ENCODE measurements at regions not wholly inside any gene's neighbourhood (a gene's known extent, or its start where the extent isn't known, plus 50 kb on each side); places are given as distances from the start of the nearest gene placed in this dataset.
"Not testable (repeated sequence)": the region's sequence is repeated elsewhere in the genome, so short reads cannot be mapped to it uniquely, and the experiment has no call there.

DNA sequence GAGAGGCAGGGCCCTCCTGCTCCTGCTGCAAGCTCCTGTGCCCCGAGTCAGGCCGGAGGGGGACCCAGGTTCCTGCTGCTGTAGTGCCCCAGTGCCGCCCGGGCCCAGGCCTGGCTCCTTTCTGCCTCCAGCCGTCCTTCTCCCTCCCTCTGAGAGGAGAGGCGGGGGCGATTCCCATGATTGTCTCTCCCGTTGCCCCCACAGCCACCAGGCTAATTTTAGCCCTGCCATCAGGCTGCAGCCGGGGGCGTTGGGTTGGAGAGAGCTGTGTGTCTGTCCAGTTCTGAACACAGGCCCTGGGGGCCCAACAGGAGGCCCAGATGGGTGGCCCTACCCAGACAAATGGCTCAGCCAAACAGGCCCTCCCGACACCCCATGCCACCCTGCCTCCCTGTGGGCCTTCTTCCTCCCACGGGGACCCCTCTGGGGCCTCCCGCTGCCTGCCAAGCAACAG is 214.8 kb downstream of the TBC1D2B start:
- DNase-seq (ENCODE audit: low read depth in 2 of 2), result no peak

DNA sequence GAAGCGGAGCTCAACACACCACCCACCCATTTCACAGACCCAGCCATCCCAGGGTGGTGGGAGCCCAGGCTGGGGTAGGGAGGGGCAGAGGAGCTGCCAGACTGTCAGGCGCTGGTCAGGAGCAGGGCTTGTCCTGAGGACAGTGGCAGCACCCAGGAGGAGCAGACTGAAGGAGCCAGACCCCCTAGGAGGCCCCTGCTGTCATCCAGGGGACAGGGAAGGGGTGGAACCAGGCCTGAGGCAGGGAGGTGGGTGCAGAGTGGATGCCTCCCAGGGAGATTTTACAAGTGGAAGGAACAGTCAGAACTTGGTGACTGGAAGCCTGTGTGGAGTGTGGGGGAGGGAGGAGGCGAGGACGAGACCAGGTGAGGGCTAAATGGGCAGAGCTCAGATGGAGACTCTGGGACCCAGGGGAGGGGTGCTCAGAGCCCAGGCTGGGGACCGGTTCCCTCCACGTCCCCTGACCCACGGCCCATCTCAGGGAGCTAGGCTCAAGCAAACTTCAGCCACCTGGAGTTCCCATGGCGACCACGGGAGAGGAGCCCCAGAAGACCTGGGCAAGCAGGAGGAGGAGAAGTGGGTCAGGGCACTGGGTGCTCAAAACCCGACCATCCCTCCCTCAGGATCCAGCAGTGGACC is 215.4 kb downstream of the TBC1D2B start:
- not testable (repeated sequence) for DNase-seq (ENCODE audit: low read depth in 2 of 2)

DNA sequence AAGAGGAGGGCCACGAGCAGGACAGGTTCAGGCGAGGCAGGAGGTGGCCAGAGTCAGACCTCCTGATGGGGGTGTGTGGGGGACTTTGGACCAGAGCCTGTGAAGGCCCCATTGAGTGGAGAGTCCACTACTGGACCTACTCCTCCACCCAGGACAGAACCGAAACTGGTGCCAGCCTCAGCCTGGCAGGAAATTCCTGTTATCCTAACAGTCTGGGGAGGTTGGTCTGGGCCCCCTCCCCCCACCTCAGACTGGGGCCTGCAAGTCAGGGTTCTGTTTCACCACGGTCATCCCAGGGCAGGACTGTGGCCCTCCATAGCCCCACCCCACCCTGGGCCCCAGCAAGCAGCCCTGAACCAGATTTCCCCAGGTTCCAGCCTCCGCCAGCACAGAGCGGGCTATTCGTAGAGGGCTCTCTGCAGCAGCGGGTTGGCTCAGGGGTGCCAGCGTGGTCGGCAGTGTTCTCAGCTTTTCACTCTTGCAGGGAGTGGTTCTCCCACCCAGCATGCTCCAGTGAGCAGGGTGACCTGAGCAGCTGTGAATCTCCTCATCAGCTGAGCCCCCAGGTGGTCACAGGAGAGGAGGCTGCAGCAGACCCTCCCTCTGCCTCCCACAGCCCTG is 217.3 kb downstream of the TBC1D2B start:
- no peak for DNase-seq (ENCODE audit: low read depth in 2 of 2)

DNA sequence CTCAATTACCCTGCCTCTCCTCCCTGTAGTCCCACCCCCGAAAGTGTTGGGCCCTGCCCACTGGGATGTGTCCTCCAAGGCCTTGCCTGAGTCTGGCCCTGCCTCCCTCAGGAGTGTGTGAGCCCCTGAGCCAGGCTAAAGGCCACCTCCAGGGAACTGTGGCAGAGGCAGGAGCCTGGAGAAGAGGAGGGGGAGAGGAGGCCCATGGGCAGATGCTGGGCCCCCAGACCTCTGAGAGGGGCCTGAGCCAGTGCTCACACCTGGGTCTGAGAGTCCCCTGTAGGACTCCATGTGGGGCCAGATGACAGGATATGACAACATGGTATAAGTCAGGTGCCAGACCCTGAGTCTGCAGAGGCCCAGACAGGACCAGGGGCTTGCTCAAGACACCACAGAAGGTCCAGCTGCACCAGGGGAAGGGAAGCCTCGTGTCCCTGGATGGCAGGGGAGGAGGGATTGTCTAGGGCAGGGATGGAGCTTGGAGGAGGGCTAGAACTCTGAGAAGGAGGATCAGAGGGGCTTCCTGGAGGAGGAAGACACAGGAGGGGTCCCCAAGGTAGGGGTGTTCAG is 217.9 kb downstream of the TBC1D2B start:
- no peak for DNase-seq (ENCODE audit: low read depth in 2 of 2)

DNA sequence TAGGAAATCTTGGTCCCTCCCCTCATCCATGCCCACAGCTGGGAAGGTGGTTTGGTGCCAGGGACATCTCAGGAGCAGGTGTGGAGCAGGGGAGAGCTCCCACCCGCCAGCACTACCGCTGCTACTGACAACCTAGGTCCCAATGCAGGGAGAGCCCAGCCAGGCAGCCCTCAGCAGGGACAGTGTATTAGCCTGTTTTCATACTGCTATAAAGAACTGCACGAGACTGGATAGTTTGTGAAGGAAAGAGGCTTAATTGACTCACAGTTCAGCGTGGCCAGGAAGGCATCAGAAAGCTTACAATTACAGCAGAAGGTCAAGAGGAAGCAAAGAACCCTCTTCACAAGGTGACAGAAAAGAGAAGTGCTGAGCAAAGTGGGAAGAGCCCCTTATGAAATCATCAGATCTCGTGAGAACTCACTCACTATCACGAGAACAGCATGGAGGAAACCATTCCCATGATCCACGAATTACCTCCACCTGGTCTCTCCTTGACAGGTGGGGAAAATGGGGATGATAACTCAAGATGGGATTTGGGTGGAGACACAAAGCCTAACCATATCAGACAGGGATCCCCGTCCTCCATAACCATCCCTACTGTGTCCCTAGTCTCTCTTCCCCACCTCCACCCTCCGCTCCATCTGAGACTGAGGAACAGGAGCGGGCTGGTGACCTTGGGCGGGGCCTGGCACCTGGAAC is 218.6 kb downstream of the TBC1D2B start:
- no peak for DNase-seq (ENCODE audit: low read depth in 2 of 2)

DNA sequence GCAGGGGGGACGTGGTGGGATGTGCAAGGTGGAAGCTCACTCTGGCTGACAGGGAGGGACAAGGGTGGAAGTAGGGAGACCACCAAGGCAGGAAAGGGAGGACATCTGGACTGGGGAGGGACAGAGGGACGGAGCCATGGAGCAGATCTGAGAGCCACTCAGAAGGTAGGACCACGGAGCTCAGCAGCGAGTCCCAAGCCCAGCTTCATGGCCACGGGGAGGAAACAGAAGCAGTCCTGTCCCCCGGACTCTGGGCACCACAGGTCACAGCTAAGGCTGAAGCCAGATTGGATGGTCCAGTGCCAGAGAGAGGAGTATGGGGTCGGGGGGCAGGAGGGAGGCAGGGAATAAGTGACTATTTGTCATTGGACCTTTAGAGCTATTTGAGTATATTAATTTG is 220.1 kb downstream of the TBC1D2B start:
- DNase-seq (ENCODE audit: low read depth in 2 of 2), result no peak

DNA sequence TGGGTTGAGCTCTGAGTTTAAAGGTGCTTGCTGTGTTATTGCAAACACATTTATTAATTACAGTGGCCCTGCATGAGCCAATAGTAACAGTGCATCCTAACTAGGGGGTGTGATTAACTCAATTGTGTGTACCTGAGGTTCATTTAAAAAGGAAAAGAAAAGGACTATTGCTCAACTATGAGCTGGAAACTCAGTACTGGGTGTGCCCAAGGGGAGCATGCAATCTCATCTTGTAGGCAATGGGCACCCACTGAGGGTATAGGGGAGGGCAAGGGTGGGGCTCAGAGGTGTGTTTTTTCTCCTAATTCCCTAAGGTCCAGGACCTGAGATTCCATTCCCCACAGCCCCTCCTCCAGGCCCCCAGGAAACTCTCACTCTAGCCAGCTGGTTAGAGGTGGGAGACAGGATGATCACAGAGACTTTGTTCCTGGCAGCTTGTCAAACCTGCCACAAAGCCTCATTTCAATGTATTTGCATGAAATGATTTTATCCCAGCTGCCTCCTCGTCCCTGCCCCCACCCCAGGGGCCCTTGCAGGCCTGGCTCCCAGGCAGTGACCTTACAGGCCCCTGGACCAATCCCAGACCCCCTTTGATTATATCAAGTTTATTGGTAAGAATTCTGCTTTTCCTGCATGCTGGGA is 220.7 kb downstream of the TBC1D2B start:
- no peak for DNase-seq (ENCODE audit: low read depth in 2 of 2)

DNA sequence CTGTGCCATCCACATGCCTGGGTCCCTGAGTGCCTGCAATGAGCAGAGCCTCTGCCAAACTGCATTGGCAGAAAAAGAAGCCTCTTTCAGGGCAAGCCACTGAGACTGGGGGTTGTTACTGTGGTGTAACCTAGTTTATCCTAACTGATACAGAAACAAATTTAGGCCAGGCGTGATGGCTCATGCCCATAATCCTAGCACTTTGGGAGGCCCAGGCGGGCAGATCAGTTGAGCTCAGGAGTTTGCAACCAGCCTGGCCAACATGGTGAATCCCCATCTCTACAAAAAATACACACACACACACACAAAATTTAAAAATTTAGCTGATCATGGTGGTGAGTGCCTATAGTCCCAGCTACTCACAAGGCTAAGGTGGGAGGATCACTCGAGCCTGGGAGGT is 221.6 kb downstream of the TBC1D2B start:
- no peak for DNase-seq (ENCODE audit: low read depth in 2 of 2)

DNA sequence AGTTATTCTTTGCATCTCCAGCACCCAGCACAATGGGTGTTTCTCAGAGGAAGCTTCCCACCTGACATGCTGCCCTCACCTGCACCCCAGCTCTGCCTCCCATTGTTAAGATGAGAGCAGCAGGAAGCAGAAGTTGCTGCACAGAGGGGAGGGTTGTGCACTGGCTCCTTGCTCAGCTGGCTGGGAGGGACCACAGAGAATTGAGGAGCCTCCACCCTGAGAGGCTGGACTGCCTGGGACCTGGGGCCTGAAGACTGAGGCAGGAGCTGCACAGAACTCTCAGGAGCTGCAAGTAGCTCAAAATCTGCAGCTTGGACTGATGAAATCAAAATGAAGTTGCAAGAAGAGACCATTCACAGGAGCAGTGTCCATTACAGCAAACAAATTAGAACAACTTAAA is 222.3 kb upstream of the LINGO1 start:
- DNase-seq (ENCODE audit: low read depth in 2 of 2), result no peak

DNA sequence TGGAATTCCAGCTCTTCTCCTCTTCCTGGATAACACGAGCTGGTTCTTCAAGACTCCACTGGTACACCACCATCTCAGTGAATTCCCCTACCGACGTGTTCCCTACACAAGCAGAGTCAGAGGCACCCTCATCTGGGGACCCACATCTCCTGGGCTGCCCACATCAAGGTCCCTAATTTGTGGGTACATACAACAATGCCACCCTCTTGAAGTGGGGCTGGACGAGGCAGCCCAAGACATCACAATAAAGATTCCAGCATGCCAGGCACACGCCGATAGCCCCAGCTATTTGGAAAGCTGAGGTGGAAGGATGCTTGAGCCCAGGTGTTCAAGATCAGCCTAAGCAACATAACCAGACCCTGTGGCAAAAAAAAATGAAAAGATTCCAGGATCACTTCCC is 221.2 kb upstream of the LINGO1 start:
- DNase-seq (ENCODE audit: low read depth in 2 of 2), result no peak

DNA sequence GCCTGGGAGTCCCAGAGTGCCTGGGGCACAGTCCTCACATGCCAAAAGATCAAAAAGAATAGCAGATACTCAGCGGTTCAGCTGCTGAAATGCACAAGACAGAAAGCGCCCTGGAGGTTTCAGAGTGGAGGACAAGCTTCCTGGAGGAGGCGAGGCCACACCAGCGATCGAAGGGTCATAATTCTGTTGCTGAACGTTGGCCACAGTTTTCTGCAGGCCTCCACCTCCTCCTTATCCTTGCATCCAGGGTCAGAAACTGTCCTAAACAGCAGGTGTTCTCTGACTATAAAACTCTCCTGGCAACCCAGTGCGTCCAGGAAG is 220.3 kb upstream of the LINGO1 start:
- no peak for DNase-seq (ENCODE audit: low read depth in 2 of 2)

DNA sequence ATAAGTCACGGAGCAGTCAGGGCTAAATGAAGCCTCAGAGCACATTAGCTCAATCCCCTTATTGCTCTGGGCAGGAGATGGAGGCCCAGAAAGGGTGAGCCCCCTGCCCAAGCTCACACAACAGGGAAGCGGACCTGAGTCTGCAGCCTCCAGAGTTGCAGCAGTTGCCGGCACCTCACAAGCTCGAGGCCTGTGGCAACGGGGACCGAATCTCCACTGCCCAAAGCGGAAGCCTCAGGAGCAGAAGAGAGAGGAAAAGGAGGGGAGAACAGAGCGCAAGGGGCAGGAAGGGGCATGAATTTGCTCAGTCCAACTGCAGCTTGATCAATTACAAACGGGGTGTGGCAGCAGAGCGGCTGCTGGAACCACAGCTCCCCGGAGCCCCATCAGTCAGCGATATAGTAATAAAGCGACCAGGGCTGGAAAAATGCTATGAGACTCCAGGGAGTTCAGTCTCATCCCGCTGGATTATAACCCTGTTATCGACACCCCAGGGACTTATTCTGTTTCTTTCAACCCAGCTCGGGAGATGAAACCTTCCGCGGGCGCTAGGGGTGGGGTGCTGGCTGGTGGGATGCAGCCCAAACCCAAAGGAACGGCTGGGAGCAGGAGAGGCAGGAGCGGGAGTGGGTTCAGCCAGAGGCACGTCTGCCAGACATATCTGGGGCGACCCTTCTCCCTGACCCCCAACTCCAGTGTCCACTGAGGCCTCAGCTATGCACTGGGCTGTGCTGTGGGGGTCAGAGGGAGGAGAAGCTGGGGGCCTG is 219.7 kb upstream of the LINGO1 start:
- no peak for DNase-seq (ENCODE audit: low read depth in 2 of 2)

DNA sequence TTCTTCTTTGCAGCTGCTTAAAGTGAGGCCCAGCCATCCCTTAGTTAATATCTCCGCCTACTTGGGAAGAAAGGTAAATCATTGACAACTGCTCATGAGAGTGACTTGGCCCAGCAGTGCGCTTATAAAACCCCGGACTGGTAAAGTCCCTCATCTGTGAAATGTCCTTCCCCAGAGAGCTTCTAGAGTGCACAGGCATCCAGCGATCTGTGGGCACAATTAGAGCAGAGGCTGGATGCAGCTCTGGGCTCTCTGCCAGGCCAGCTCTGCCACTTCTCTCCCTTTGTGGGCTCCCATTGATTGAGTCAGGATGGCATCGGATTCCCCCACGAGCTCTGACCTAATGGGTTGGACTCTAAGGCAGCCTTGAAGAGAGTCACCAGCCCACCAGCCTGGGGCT is 219.0 kb upstream of the LINGO1 start:
- no peak for DNase-seq (ENCODE audit: low read depth in 2 of 2)

DNA sequence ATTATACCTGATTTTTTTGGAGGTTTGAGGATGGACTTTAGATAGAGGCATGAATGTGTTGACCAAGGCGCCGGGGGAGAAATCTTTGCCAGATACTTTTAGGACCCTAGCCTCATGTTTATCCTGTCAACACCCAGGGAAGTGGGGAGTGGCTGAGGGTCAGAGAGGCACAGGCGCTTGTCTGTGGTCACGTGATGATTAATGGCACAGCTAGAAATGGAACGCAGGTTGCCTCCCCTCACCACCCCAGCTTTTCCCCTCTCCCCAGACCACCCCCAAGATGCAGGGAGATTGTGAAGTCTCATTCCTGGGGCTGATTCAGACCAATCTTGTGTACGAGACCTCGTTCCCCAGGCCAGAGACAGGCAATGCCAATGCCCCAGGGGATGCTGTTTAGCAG is 218.4 kb upstream of the LINGO1 start:
- no peak for DNase-seq (ENCODE audit: low read depth in 2 of 2)

DNA sequence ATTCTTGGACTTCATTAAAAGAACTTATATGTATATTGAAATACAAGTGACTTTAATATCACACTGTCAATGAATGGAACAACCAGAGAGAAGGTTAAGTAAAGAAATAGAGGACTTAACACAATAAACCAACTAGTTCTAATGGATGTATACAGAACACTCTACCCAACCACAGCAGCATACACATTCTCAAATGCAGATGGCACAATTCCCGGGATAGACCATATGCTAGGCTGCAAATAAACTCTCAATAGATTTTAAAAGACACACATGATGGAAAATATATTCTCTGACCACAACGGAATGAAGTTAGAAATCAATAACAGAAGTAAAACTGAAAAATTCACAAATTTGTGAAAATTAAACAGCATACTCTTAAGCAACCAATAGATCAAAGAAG is 214.3 kb upstream of the LINGO1 start:
- DNase-seq (ENCODE audit: low read depth in 2 of 2), result no peak

DNA sequence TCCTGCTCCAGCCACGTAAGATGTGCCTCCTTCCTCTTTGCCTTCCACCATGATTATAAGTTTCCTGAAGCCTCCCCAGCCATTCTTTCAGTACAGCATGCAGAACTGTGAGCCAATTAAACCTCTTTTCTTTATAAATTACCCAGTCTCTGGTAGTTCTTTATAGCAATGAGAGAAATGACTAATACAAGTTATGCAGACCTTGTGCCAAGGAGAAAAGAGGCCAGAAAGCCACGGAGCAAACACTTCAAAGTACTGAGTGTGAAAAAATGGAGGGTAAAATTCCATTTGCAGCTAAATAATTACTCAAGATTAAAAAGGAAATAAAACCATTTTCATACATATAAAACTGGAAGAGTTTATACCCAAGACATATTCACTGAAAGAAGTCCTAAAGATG is 213.6 kb upstream of the LINGO1 start:
- DNase-seq (ENCODE audit: low read depth in 2 of 2), result no peak

DNA sequence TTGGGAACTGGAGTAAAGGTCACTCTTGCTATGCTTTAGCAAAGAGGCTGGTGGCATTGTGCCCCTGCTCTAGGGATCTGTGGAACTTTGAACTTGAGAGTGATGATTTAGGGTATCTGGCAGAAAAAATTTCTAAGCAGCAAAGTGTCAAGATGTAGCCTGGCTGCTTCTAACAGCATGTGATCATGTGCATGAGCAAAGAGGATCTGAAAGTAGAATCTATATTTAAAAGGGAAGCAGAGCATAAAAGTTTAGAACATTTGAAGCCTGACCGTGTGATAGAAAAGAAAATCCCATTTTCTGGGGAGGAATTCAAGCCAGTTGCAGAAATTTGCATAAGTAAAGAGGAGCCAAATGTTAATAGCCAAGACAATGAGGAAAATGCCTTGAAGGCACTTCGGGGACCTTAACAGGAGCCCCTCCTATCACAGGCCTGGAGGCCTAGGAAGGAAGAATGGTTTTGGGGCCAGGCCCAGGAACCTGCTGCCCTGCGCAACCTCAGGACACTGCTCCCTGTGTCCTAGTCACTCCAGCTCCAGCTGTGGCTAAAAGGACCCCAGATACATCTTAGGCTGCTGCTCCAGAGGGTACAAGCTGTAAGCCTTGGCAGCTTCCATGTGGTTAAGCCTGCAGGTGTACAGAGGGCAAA is 212.2 kb upstream of the LINGO1 start:
- DNase-seq (ENCODE audit: low read depth in 2 of 2), result no peak

DNA sequence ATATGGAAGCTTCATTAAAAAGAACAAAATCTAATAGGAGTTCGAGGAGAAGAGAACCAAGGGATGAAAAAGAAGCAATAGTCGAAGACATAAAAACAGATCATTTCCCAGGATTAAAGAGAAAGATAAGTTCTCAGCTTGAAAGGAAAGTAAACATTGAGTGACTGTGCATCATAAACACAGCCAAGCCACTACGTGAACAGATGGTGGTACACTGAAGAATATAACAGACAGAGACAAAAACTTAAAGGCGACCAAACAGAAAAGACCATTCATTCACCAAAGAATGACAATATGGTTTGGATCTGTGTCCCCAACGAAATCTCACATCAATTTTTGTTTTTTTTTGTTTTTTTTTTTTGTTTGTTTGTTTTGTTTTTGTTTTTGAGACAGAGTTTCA is 210.8 kb upstream of the LINGO1 start:
- DNase-seq (ENCODE audit: low read depth in 2 of 2), result no peak

DNA sequence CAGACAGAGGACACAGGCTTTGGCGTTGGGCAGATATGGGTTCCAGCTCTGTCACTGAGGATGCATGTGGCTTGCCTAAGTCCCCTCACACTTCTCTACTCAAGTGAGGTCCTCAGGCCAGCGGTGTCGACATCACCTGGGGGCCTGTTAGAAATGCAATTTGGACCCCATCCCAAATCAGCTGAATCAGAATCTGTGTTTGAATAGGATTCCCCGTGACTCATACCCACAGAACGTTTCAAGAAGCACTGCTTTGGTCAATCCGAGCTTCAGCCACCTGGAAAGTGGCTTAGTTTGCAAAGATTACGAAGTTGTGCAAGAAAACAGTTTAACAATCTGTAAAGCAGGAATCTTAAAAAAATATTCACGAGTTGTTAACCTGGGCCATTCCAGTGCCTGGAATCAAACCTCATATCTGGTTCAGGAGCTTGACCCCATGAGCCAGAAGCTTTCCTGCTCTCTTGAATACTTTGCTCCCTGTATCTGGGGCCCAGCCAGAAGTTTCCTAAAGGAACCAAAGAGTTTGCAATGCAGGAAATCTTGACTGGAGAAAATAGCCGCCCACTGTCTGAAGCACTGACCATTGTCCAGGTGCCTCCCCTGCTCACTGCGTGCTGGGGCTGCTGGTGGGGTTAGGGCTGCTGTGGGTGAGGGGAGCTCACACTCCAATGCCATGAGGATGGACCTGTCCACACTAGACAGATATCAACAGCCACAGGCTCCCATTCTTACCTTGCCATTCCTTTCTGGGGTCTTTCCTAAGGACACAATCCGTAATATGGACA is 208.5 kb upstream of the LINGO1 start:
- DNase-seq (ENCODE audit: low read depth in 2 of 2), result no peak
